Adrenal gland (tissue), 9 donors: ENCODE measurements at regions not wholly inside any gene's neighbourhood (a gene's known extent, or its start where the extent isn't known, plus 50 kb on each side); places are given as distances from the start of the nearest gene placed in this dataset.
"Not testable (repeated sequence)": the region's sequence is repeated elsewhere in the genome, so short reads cannot be mapped to it uniquely, and the experiment has no call there.

Source experiments
- DNase-seq, 7 donors: peaks; one replicate each; pipeline ENCODE4 v3.0.0-alpha.2; 2019 to 2020
- H3K27ac ChIP-seq, 5 donors: fragments of 200-600 bp; sonication (generic) in 4 of 5; 1 replicate in 3 of 5; 2 replicates in 2 of 5; pipeline versions ENCODE4 v1.5.1 to v1.8.0; 2016 to 2020; ENCODE audit warnings: mild to moderate bottlenecking in 1 of 5
- H3K27me3 ChIP-seq: fragments of 200-600 bp; 2 replicates; pipeline ENCODE4 v1.8.0; 2021
- H3K36me3 ChIP-seq, 2 donors: fragments of 200-600 bp; replicated peaks in 1 of 2; 1 replicate in 1 of 2; 2 replicates in 1 of 2; pipeline versions ENCODE4 v1.5.1 to v1.8.0; 2018 to 2022
- H3K4me1 ChIP-seq, 2 donors: fragments of 200-600 bp; replicated peaks in 1 of 2; 1 replicate in 1 of 2; 2 replicates in 1 of 2; pipeline versions ENCODE4 v1.5.1 to v1.8.0; 2018 to 2021
- H3K4me3 ChIP-seq, 4 donors: fragments of 200-600 bp; sonication (generic) in 3 of 4; one replicate each; pipeline ENCODE4 v1.5.1; 2016 to 2018
- H3K9me3 ChIP-seq, 3 donors: fragments of 200-600 bp; sonication (generic) in 1 of 3; replicated peaks in 1 of 3; 1 replicate in 2 of 3; 2 replicates in 1 of 3; pipeline versions ENCODE4 v1.5.1 to v1.8.0; 2016 to 2021
- POLR2A ChIP-seq, 2 donors: fragments of 450-650 bp; IDR thresholded peaks; one replicate each; pipeline ENCODE4 v1.6.1; 2017; ENCODE audit warnings: antibody characterized with exemption in 2 of 2, mild to moderate bottlenecking in 2 of 2, moderate library complexity in 1 of 2
- WGBS, 4 donors: extraction: QIAGEN DNeasy Blood & Tissue Kit in 2 of 4; methylation state at CpG; one replicate each; pipeline versions ENCODE4 v1.1.5 to v1.1.7; 2013 to 2017; 5-methylcytosine and 5-hydroxymethylcytosine counted together
- intact Hi-C, 2 donors: fragments of 100-400 bp; cut with DNase I; formaldehyde crosslinking; loops; one replicate each; pipeline versions ENCODE4 v1.14.1 to v1.15.0; 2022 to 2023
- TF ChIP-seq, protein P1 (sequence below), 6 experiments: fragments of 450-650 bp in 4 of 6; fragments of 200-600 bp in 2 of 6; sonication (generic) in 1 of 6; IDR thresholded peaks; 1 replicate in 5 of 6; 2 replicates in 1 of 6; pipeline versions ENCODE4 v1.5.1 to v1.8.0; 2016 to 2021; ENCODE audit warnings: antibody characterized with exemption in 6 of 6, mild to moderate bottlenecking in 2 of 6, moderate library complexity in 1 of 6
- donor health status: healthy with polysubstance abuse.
- donor health status: Bipolar disorder and iron deficiency.
- donor health status: DM: yes; HTN: yes; CAD: no.
- donor health status: DM: no; HTN: no; CAD: no.
- donor health status: DM: no; HTN: no; CAD: no.

GRCh38 chr3:34056951-34057390 is 258.5 kb downstream of the PDCD6IP start:
- WGBS, 4 donors, result 61 to 69% (median 65%) methylated on average over 2 to 3 of the region's 3 CpGs
- intact Hi-C loops, result no loop called here
- Histone ChIP-seq H3K27ac (no peak overlapping the region), H3K27me3 (no peaks in the 10 kb centered on the region), H3K9me3 (peaks cover 0 to 3% (median 0%) of the 10 kb centered on the region in 3 donors), H3K4me3 (no peak overlapping the region), H3K4me1 (no peaks in the 10 kb centered on the region), H3K36me3 (no peaks in the 10 kb centered on the region)
- DNase-seq, result no peak
- no peak for TF ChIP-seq POLR2A (IDR thresholded peaks at IDR 0.05)
- TF ChIP-seq, protein P1, sequence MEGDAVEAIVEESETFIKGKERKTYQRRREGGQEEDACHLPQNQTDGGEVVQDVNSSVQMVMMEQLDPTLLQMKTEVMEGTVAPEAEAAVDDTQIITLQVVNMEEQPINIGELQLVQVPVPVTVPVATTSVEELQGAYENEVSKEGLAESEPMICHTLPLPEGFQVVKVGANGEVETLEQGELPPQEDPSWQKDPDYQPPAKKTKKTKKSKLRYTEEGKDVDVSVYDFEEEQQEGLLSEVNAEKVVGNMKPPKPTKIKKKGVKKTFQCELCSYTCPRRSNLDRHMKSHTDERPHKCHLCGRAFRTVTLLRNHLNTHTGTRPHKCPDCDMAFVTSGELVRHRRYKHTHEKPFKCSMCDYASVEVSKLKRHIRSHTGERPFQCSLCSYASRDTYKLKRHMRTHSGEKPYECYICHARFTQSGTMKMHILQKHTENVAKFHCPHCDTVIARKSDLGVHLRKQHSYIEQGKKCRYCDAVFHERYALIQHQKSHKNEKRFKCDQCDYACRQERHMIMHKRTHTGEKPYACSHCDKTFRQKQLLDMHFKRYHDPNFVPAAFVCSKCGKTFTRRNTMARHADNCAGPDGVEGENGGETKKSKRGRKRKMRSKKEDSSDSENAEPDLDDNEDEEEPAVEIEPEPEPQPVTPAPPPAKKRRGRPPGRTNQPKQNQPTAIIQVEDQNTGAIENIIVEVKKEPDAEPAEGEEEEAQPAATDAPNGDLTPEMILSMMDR (IDR thresholded peaks at IDR 0.05), result no peak

- H3K27ac ChIP-seq, H3K9me3 ChIP-seq, intact Hi-C loops, H3K36me3 ChIP-seq, H3K4me3 ChIP-seq, DNase-seq, H3K4me1 ChIP-seq, H3K27me3 ChIP-seq: not testable (repeated sequence)
- WGBS, 4 donors, result 58 to 92% (median 72%) methylated on average over 1 of the region's 1 CpG
Measured at GRCh38 chr3:34060995-34061394, 262.6 kb downstream of the PDCD6IP start.

DNA sequence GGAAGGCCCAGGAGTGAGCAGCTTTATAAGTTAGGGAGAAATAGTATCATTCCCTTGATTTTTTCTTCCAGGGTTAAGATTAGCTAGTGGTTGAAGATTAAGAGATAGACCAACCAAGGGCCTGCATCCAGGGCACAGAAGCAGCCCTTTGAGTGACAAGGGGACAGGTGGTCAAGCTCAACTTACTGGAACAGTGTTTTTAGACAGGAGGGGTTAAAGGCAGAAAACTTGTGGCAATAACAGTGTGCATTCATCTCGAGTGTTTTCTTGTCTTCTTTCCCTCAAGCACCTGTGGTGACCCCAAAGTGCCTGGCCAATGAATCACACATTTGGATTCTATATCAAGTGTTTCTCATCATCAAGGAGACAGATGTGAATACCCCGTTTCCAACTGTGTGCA is 267.5 kb downstream of the PDCD6IP start:
- intact Hi-C loops, result no loop called here
- Histone ChIP-seq H3K9me3 (no peaks in the 10 kb centered on the region), H3K27me3 (no peaks in the 10 kb centered on the region), H3K4me3 (no peak overlapping the region), H3K27ac (no peak overlapping the region), H3K36me3 (no peaks in the 10 kb centered on the region), H3K4me1 (no peaks in the 10 kb centered on the region)
- TF ChIP-seq, protein P1 (IDR thresholded peaks at IDR 0.05), result no peak
- TF ChIP-seq POLR2A (IDR thresholded peaks at IDR 0.05), result no peak
- 48 to 70% (median 62%) methylated on average over 2 of the region's 2 CpGs for WGBS, 4 donors
- no peak for DNase-seq

DNA sequence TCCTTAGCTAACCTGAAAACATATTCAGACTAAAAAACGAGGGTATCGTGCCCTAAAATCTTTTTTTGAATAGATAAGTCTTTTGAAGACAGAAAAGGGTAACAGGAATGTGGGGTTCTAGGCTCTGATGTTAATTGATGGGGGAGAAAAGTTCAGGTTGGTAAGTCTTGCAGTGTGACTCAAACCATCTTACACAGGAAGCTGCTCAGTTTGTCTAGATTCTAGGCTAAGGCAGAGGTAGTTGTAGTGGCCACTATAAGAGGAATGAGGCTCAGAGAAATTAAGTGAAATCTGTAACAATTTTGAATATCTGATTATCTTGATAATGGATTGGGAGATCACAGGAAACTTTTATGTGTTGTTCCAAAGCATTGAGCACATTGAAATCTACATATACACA is 267.9 kb downstream of the PDCD6IP start:
- no peaks in the 10 kb centered on the region for H3K27me3 ChIP-seq
- intact Hi-C loops, result no loop called here
- H3K4me3 ChIP-seq, result no peak overlapping the region
- TF ChIP-seq, protein P1 (IDR thresholded peaks at IDR 0.05), result no peak
- no peak for TF ChIP-seq POLR2A (IDR thresholded peaks at IDR 0.05)
- no peaks in the 10 kb centered on the region for H3K9me3 ChIP-seq
- no peak for DNase-seq
- no peaks in the 10 kb centered on the region for H3K4me1 ChIP-seq
- 60 to 83% (median 73%) methylated on average over 2 of the region's 2 CpGs for WGBS, 4 donors
- no peaks in the 10 kb centered on the region for H3K36me3 ChIP-seq
- no peak overlapping the region for H3K27ac ChIP-seq

- WGBS, 4 donors, result 45 to 59% (median 47%) methylated on average over 2 of the region's 2 CpGs
- H3K9me3 ChIP-seq, result no peaks in the 10 kb centered on the region
- no peak overlapping the region for H3K4me3 ChIP-seq
- intact Hi-C loops, result no loop called here
- no peaks in the 10 kb centered on the region for H3K27me3 ChIP-seq
- no peaks in the 10 kb centered on the region for H3K4me1 ChIP-seq
- no peak for DNase-seq
- no peak overlapping the region for H3K27ac ChIP-seq
- TF ChIP-seq, protein P1 (IDR thresholded peaks at IDR 0.05), result no peak
- no peak for TF ChIP-seq POLR2A (IDR thresholded peaks at IDR 0.05)
- no peaks in the 10 kb centered on the region for H3K36me3 ChIP-seq
Measured at GRCh38 chr3:34066999-34067398, 268.6 kb downstream of the PDCD6IP start.
